PC-9 (cell line): ENCODE measurements at regions not wholly inside any gene's neighbourhood (a gene's known extent, or its start where the extent isn't known, plus 50 kb on each side); places are given as distances from the start of the nearest gene placed in this dataset.

Source experiments
- CTCF ChIP-seq: fragments of 200-600 bp; sonication (generic); conservative IDR thresholded peaks from 2 replicates; pipeline ENCODE4 v1.6.1; 2017; ENCODE audit warnings: mixed run types, antibody characterized with exemption, mild to moderate bottlenecking, moderate library complexity
- EZH2 ChIP-seq: fragments of 200-600 bp; sonication (generic); IDR thresholded peaks from 2 replicates; pipeline ENCODE4 v1.8.0; 2017; ENCODE audit warnings: antibody characterized with exemption, low read depth

GRCh38 chr5:126271141-126271540, 152.1 kb upstream of the GRAMD2B start:
- TF ChIP-seq CTCF: no peak
- TF ChIP-seq EZH2: no peak
